CD4-positive, alpha-beta T cell treated with Interleukin-17A for 1 hour (primary cell): ENCODE measurements at regions not wholly inside any gene's neighbourhood (a gene's known extent, or its start where the extent isn't known, plus 50 kb on each side); places are given as distances from the start of the nearest gene placed in this dataset.
"Not testable (repeated sequence)": the region's sequence is repeated elsewhere in the genome, so short reads cannot be mapped to it uniquely, and the experiment has no call there.

Experiments
- DNase-seq: peaks from one replicate; pipeline ENCODE4 v3.0.0-alpha.2; 2020

GRCh38 chr9:107805201-107805600 lies 315.6 kb upstream of the KLF4 start:
- DNase-seq: no peak

GRCh38 chr9:107794259-107794658 lies 304.7 kb upstream of the KLF4 start:
- no peak for DNase-seq

- DNase-seq: no peak
These were observed 304.0 kb upstream of the KLF4 start for GRCh38 chr9:107793541-107793940.

GRCh38 chr9:107792596-107792995 lies 303.0 kb upstream of the KLF4 start:
- DNase-seq: no peak

GRCh38 chr9:107792006-107792405 lies 302.4 kb upstream of the KLF4 start:
- DNase-seq: no peak

- no peak for DNase-seq
These were observed 299.6 kb upstream of the KLF4 start for GRCh38 chr9:107789001-107789700.

- DNase-seq: no peak
These were observed 297.0 kb upstream of the KLF4 start for GRCh38 chr9:107786561-107786960.

GRCh38 chr9:107784235-107784958 lies 294.8 kb upstream of the KLF4 start:
- DNase-seq: no peak

- no peak for DNase-seq
These were observed 293.2 kb upstream of the KLF4 start for GRCh38 chr9:107782789-107783188.

GRCh38 chr9:107782381-107782780 lies 292.8 kb upstream of the KLF4 start:
- no peak for DNase-seq

GRCh38 chr9:107780960-107781359 lies 291.4 kb upstream of the KLF4 start:
- DNase-seq: no peak

GRCh38 chr9:107779731-107780130 lies 290.2 kb upstream of the KLF4 start:
- DNase-seq: no peak

GRCh38 chr9:107778661-107779060 lies 289.1 kb upstream of the KLF4 start:
- no peak for DNase-seq

- not testable (repeated sequence) for DNase-seq
These were observed 284.5 kb upstream of the KLF4 start for GRCh38 chr9:107774099-107774498.

GRCh38 chr9:107772988-107773387 lies 283.4 kb upstream of the KLF4 start:
- no peak for DNase-seq

GRCh38 chr9:107770716-107771115 lies 281.1 kb upstream of the KLF4 start:
- DNase-seq: no peak

GRCh38 chr9:107768224-107768623 lies 278.7 kb upstream of the KLF4 start:
- no peak for DNase-seq

- no peak for DNase-seq
These were observed 278.1 kb upstream of the KLF4 start for GRCh38 chr9:107767711-107768110.

- DNase-seq: not testable (repeated sequence)
These were observed 273.9 kb upstream of the KLF4 start for GRCh38 chr9:107763469-107763868.

- no peak for DNase-seq
These were observed 271.7 kb upstream of the KLF4 start for GRCh38 chr9:107761307-107761706.

GRCh38 chr9:107760469-107761242 lies 271.1 kb upstream of the KLF4 start:
- DNase-seq: peak; percentile 21

- no peak for DNase-seq
These were observed 270.2 kb upstream of the KLF4 start for GRCh38 chr9:107759823-107760166.

- DNase-seq: no peak
These were observed 269.6 kb upstream of the KLF4 start for GRCh38 chr9:107759009-107759822.
